ENCODE measurements at regions not wholly inside any gene's neighbourhood (a gene's known extent, or its start where the extent isn't known, plus 50 kb on each side); places are given as distances from the start of the nearest gene placed in this dataset.
"Not testable (repeated sequence)": the region's sequence is repeated elsewhere in the genome, so short reads cannot be mapped to it uniquely, and the experiment has no call there.

DNA sequence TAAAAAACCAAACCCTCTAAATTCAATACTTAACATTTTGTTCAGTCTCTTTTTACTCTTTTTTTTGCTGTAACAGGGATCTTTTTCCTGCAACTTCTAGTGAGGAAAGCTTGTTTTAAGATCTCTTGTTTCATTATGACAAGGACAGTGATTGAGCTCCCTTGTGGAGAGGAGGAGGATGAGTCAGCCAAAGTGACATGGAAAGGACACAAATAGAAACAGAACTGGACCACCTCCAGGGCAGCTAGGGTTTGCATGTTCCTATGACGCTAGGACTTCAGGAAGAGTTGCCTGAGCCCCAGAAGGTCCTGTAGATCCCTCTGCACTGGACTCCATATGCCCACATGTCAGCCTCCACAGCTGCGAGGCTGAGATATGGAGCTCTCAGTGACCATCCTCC is 212.6 kb upstream of the FAM78B start:
- in situ Hi-C loops (cut with HindIII; ENCODE audit: low sequenced_read_pairs) = no loop called here
- peak; percentile 8 for DNase-seq (ENCODE audit: low spot score)

DNA sequence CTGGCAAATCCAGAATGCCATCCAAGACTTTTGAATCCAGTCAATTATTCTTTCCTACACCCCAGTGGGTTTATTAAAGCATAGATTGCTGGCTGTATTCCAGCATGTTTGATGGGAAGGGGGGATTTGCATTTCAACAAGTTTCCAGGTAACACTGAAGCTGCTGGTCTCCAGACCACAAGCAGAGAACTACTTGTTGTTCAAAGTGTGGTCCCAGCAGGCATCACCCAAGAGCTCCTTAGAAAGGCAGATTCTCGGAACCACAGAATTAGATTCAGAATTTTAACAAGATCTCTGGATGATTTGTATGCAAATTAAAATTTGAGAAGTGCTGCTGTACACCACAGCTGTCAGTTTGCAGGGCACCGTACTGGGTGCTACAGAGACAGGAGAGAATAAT is 216.3 kb upstream of the FAM78B start:
- in situ Hi-C loops (cut with HindIII; ENCODE audit: low sequenced_read_pairs) = no loop called here
- DNase-seq (ENCODE audit: low spot score) = no peak

DNA sequence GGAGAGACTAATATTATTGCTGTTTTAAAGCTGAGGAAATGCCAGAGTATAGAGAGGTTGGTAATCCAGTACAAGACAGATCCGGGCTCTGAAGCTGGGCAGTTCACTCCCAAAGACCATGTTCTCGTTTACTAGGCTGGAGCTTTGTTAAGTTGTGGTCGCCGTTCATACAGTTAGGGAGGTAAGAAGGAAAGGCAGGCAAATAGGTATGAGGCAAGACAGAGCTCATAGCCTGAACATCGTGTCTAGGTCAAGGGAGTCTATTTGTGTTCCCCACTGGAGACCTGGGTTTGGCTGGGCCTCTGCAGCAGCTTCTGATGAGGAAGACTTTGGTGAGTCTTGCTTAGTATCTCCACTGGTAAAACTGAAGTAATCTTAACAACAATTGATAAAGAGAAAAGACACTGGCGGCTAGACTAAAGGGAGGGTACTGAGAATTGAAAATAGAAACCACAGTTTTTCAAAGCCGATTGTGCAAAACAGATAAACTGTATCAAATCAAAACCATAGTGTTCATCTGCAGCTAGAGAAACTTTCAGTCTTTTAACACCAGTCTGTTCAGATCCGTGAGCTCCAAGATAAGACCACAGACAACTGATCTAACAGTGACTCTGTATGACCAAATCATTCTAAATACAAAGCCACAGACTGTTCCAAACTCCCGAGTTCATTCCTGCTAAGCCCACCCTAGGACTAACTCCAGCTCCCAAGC is 217.0 kb upstream of the FAM78B start:
- in situ Hi-C loops (cut with HindIII; ENCODE audit: low sequenced_read_pairs) = no loop called here
- DNase-seq (ENCODE audit: low spot score) = no peak

DNA sequence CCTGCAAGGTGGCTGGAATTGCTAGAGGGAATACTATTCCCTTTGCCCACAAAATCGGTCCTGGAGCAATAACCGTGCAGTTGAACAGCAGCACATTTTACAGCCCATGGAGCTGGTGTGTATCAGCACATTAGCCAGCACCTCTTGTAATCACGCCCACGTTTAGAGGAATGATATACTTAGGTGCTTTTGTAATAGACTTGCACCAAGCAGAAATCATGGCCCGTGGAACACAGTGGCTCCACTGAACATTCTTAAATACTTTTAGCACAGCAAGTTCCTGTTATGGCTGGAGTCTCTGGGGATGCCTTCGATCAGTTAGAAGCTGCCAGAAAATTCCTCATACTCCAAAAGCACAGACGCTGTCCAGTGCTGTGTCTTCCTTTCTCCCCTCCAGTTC is 218.1 kb upstream of the FAM78B start:
- in situ Hi-C loops (cut with HindIII; ENCODE audit: low sequenced_read_pairs) = no loop called here
- no peak for DNase-seq (ENCODE audit: low spot score)

DNA sequence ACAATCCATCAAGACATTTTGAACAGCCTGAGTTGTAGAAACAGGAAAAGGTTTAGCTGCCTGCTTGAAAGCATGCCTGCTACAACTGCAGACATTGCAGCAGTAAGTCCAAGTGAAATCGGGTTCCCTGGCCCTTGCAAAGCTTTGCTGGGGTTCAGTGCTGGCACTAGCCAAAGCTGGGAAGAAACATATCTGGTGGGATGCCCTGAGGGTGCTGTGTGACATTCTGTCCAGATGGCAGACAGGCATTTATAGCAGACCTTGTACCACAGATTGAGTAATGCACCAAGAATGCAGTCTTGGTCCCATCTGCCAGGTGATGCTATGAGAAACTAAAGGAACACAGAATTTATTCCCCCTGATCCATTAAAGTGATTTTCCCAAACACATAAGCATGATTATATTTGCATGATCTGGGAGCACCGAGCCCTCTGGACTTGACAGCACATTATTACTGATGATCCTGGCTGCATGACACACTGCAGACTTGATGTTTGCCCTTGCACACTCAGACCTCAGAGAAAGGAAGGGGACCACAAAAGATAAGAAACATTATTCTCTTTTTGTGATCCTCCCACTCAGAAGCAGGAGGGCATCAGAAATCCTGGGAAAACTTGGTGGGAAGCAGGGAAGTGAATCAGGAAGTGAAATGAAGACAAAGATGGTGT is 223.7 kb upstream of the FAM78B start:
- in situ Hi-C loops (cut with HindIII; ENCODE audit: low sequenced_read_pairs) = no loop called here
- peak; percentile 8 for DNase-seq (ENCODE audit: low spot score)

DNA sequence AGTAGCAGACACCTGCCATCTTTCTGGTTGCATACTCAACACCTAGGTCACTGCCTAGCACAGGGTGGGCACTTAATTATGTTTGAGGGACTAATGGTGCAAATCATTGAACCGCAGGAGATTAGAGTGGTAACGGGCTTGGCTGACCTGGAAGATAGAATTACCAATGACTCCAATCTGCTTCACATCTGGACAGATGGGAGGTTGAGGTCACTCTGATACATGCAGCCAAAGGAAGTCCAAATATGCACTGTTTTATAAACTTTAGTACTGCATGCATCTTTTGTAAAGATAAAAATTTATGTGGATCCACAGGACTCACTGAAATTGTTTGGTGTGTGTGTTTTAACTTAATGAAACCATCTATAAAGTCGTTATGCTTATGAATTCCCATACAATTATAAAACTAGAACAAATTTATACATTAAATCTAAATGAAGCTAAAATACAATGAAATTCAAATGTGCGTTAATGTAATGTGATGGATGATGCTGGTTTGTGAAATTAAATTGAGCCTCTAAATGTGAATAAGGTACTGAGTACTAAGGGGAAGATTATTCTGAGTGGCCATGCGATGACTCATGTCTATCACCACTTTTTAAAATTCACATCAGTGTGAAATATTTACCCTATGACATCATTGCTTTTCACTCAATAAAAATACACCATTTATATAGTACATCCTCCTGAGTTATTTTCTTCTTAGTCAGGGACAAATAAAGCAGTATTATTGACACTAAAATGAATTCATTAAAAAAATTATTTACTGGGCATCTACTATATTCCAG is 224.7 kb upstream of the FAM78B start:
- in situ Hi-C loops (cut with HindIII; ENCODE audit: low sequenced_read_pairs) = no loop called here
- DNase-seq (ENCODE audit: low spot score) = no peak

DNA sequence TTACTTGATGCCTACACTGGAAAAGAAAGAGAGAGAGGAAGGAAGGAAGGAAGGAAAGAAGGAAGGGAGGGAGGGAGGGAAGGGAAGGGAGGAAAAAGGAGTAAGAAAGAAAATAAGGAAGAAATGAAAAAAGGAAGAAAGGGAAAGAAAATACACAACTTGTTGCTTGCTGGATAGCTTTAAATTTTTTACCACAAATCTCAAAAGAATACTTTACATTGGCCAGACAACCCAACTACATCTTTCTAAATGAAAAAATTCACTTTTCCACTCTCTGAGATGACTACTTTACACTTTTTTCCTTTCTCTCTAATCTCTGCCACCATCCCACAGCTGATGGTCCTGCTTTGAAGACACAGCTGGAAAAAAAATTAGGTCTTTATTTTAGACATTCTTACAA is 228.9 kb upstream of the FAM78B start:
- no peak for DNase-seq (ENCODE audit: low spot score)
- in situ Hi-C loops (cut with HindIII; ENCODE audit: low sequenced_read_pairs) = no loop called here

DNA sequence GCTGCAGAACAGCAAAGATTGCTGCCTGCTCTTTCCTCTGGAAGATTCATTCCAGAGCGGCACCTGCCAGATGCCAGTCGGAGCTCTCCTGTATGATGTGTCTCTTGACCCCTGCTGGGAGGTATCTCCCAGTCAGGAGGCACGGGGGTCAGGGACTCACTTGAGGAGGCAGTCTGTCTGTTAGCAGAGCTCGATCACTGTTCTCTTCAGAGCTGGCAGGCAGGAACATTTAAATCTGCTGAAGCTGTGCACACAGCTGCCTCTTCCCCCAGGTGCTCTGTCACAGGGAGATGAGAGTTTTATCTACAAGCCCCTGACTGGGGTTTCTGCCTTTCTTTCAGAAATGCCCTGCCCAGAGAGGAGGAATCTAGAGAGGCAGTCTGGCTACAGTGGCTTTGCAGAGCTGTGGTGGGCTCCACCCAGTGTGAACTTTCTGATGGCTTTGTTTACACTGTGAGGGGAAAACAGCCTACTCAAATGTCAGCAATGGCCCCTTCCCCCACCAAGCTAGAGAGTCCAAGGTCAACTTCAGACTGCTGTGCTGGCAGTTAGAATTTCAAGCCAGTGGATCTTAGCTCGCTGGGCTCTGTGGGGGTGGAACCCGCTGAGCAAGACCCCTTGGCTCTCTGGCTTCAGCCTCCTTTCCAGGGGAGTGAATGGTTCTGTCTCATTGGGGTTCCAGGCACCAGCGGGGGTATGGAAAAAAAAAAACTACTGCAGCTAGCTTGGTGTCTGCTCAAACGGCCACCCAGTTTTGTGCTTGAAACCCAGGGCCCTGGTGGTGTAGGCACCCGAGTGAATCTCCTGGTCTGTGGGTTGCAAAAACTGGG is 242.7 kb upstream of the FAM78B start:
- in situ Hi-C loops (cut with HindIII; ENCODE audit: low sequenced_read_pairs); DNase-seq (ENCODE audit: low spot score): not testable (repeated sequence)

DNA sequence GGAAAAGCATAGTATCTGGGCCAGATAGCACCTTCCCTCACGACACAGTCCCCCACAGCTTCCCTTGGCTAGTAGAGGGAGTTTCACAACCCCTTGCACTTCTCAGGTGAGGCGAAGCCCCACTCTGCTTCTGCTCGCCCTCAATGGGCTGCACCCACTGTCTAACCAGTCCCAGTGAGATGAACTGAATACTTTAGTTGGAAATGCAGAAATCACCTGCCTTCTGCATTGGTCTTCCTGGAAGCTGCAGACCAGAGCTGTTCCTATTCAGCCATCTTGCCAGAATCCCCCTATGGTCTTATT is 243.2 kb upstream of the FAM78B start:
- no peak for DNase-seq (ENCODE audit: low spot score)
- in situ Hi-C loops (cut with HindIII; ENCODE audit: low sequenced_read_pairs) = no loop called here

DNA sequence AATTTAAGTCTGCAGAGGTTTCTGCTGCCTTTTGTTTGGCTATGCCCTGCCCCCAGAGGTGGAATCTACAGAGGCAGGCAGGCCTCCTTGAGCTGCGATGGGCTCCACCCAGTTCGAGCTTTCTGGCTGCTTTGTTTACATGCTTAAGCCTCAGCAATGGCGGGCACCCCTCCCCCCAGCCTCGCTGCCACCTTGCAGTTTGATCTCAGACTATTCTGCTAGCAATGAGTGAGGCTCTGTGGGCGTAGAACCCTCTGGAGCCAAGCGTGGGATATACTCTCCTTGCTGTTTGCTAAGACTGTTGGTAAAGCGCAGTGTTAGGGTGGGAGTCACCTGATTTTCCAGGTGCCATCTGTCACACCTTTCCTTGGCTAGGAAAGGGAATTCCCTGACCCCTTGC is 250.0 kb upstream of the FAM78B start:
- in situ Hi-C loops (cut with HindIII; ENCODE audit: low sequenced_read_pairs); DNase-seq (ENCODE audit: low spot score): not testable (repeated sequence)

DNA sequence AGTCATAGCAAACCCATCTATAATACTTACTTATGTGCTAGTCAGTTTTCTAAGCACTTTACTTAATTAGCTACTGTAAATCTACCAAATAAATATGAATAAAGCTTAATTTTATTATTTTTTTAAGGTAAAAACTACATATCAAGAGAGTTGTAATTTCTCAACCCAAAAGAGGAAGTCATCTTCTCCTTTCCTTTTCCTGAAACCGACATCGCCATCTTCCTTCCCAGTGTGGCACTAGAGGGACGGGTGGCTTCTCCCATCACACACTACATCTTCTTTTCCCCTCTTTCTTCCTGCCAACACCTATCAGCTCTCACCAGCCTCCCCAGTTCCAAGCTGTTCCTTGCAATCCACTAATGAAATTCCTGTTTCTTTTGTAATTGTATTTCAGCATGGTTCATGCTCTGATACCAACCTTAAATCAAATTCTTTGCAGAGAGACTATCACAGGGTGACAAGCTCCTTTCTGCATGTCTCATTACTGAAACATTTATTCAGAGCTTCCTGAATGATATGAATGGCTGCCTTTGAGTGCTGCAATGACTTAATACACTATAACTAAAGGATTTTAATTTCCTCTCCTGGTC is 251.6 kb upstream of the FAM78B start:
- no peak for DNase-seq (ENCODE audit: low spot score)
- in situ Hi-C loops (cut with HindIII; ENCODE audit: low sequenced_read_pairs) = no loop called here

DNA sequence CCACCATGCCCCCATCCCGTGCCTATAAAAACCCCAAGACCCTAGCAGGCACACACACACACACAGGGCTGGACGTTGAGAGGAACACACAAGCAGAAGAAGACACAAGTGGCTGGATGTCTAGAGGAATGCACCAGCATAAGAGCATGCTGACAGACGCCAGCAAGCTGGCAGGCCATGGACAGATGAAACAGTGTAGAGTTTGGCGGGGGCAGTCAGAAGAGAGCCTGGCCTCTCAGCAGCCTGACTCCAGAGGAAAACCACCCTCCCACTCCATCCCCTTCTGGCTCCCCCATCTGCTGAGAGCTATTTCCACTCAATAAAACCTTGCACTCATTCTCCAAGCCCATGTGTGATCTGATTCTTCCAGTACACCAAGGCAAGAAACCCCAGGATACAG is 255.8 kb upstream of the FAM78B start:
- DNase-seq (ENCODE audit: low spot score); in situ Hi-C loops (cut with HindIII; ENCODE audit: low sequenced_read_pairs): not testable (repeated sequence)

DNA sequence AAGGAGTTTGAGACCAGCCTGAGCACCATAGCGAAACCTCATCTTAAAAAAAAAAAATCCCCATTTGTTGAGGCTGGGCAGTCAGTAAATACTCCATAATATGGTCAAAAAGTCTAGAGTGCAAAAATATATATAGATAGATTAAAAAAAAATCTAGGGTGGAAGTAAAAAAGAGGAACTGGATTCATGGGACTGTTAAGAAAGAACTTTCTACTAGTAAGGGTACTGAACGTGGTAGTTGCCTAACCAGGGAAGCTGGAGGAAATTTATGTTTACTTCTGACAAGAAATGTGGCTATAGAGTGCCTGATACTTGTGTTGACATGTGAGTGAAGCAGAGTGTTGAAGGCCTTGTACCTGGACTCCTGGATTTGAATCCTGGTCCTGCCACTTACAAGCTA is 265.9 kb upstream of the FAM78B start:
- in situ Hi-C loops (cut with HindIII; ENCODE audit: low sequenced_read_pairs) = no loop called here
- DNase-seq (ENCODE audit: low spot score) = no peak

DNA sequence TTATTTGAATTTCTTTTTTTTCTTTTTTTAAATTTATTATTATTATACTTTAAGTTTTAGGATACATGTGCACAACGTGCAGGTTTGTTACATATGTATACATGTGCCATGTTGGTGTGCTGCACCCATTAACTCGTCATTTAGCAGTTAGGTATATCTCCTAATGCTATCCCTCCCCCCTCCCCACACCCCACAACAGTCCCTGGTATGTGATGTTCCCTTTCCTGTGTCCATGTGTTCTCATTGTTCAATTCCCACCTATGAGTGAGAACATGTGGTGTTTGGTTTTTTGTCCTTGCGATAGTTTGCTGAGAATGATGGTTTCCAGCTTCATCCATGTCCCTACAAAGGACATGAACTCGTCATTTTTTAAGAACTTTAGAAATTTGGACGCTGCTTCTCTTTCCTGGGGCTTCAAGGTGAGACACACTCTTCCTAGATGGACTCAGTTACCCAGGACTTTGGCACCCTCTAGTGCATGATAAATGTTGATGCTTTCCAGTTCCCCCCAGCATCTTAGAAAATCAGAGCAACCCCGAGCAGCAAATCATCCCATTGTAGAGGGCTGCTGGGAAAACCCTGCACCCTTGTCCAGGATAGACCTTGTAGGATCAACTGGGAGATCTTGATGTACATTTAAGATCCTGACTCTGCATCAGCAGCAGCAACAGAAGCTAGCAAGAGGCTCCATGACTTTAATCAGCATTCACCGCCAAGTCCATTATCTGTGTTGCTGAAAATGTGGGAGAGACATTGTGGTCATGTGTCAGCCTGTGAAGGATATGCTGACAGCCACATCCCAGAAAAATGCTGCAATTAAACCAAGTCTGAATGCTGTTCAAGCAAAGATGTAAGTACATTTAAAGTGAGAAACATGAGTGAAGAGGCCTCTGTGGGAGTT is 266.9 kb upstream of the FAM78B start:
- DNase-seq (ENCODE audit: low spot score) = peak; percentile 44
- in situ Hi-C loops (cut with HindIII; ENCODE audit: low sequenced_read_pairs) = not testable (repeated sequence)

DNA sequence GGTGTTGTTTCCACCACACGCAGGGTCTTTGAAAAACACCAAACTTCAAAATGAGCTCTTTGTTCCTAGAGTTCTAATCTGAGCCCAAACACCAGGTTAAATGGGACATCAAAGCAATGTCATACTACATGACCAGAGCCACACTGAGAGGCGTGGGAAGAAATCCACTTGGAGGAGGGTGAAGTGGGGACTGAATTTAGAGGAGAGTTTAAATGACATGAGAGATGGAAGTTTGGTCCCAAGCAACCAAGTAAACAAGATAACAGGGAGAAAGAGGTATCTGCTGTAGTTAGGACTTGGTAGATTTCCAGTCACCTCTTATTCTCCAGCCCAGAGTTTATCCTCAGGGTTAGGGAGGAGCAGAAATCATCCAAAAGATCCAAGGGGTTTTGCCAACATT is 290.9 kb upstream of the FAM78B start:
- in situ Hi-C loops (cut with HindIII; ENCODE audit: low sequenced_read_pairs) = no loop called here
- DNase-seq (ENCODE audit: low spot score) = no peak

DNA sequence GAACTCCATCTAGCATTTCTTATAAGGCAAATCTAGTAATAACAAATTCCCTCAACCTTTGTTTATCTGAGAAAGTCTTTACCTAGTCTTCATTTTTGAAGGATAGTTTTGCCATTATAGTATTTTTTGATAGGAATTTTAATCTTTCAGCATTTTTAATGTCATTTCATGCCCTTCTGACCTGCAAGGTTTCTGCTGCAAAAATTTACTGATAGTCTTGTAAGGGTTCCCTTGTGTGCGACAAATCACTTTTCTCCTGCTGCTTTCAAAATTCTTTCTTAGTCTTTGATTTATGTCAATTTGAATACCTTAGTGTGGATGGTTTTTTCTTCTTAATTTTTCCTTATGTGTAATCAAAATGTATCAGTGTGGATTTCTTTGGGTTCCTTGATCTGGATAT is 297.5 kb upstream of the FAM78B start:
- in situ Hi-C loops (cut with HindIII; ENCODE audit: low sequenced_read_pairs) = no loop called here

DNA sequence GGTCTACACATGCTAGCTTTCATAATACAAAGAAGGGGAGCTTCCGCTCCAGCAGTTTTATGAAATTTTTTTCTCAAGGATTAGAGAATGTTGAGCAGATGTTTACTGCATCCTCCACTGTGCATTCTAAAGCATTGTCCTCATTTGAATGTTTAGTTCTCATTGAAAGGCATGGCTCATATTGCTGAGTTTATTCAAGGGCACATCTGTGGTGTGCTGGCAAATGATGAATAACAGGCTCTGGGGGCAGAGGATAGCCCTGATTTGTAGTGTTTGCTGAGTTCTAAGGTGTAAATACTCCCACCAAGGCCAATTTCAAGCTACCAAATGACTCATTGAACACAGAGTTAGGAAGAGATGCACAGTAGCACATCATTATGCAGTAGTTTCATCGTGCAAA is 303.2 kb upstream of the FAM78B start:
- in situ Hi-C loops (cut with HindIII; ENCODE audit: low sequenced_read_pairs) = no loop called here
- no peak for DNase-seq (ENCODE audit: low spot score)

More for the DNA sequence above, 297.5 kb upstream of the FAM78B start:
- no peak for DNase-seq (ENCODE audit: low spot score)

DNA sequence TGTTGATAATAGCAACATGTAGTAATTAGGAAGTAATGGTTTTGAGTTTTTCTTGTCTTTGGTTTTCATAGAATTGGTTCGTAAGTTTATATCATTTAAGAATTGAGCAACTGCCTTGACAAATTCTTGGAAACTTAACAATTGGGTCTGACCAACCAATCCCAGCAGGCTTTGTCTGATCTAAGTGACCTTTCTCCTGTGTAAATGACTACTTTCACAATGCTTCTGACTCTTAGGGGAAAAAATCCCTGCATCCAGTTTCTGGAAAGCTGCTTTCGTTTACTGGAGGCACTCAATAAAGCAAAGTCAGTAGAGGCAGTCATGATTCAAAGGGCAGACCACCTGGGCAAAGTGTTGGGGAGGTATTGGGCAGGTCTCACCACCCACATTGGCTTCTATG is 303.6 kb upstream of the FAM78B start:
- in situ Hi-C loops (cut with HindIII; ENCODE audit: low sequenced_read_pairs) = no loop called here
- no peak for DNase-seq (ENCODE audit: low spot score)
